ENCODE measurements at regions not wholly inside any gene's neighbourhood (a gene's known extent, or its start where the extent isn't known, plus 50 kb on each side); places are given as distances from the start of the nearest gene placed in this dataset.
"Not testable (repeated sequence)": the region's sequence is repeated elsewhere in the genome, so short reads cannot be mapped to it uniquely, and the experiment has no call there.

GRCh38 chr11:38530226-38530625, 1932.2 kb upstream of the RAG2 start:
- DNase-seq (ENCODE audit: low read depth): no peak
- no peak overlapping the region for H3K4me3 ChIP-seq (ENCODE audit: low read depth, low read length)

GRCh38 chr11:38524945-38525344, 1926.9 kb upstream of the RAG2 start:
- DNase-seq (ENCODE audit: low read depth): no peak

GRCh38 chr11:38517991-38518390, 1920.0 kb upstream of the RAG2 start:
- no peak for DNase-seq (ENCODE audit: low read depth)

More at GRCh38 chr11:38524945-38525344, 1926.9 kb upstream of the RAG2 start:
- no peak overlapping the region for H3K4me3 ChIP-seq (ENCODE audit: low read depth, low read length)

GRCh38 chr11:38512830-38513229, 1914.8 kb upstream of the RAG2 start:
- not testable (repeated sequence) for H3K4me3 ChIP-seq (ENCODE audit: low read depth, low read length); DNase-seq (ENCODE audit: low read depth)

More at GRCh38 chr11:38517991-38518390, 1920.0 kb upstream of the RAG2 start:
- no peak overlapping the region for H3K4me3 ChIP-seq (ENCODE audit: low read depth, low read length)

DNA sequence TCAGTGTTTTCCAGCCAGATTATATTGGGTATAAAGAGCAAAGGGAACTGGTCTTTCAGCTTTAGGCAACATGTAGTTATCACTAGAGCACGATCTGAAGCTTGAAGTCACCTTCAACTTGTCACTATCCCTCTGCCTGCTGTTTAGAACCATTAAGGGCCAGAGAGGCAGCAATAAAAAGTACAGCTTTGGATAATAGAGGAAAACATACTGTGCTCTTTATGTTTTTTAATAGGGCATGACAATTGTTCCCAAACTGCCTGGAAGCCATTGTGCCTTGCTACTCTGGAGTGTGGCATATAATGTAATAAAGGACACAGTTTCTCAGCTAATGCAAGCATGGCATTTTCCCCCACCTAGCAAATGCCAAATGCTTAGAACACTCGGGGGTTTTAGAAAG, 1912.0 kb upstream of the RAG2 start:
- no peak for DNase-seq (ENCODE audit: low read depth)
- H3K4me3 ChIP-seq (ENCODE audit: low read depth, low read length): no peak overlapping the region

DNA sequence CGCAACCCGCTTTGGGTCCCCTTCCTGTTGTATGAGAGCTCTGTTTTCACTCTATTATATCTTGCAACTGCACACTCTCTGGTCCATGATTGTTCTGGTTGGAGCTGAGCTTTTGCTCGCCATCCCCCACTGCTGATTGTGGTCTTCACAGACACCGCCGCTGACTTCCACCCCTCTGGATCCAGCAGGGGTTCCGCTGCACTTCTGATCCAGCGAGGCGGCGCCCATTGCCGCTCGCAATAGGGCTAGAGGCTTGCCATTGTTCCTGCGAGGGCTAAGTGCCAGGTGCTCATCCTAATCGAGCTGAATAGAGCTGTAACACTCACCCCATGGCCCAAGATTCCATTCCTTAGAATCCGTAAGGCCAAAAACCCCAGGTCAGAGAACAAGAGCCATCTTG, 1905.8 kb upstream of the RAG2 start:
- no peak for DNase-seq (ENCODE audit: low read depth)

DNA sequence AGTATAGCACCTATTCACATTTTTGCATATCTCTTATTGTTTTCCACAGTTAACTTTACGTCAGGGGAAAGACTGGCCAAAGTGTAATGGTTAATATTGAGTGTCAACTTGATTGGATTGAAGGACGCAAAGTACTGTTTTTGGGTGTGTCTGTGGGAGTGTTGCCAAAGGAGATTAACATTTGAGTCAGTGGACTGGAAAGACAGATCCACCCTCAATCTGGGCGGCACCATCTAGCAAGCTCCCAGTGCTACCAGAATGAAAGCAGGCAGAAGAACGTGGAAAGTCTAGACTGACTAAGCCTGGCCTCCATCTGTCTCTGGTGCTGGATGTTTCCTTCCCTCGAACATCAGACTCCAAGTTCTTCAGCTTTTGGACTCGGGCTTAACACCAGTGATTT, 1900.7 kb upstream of the RAG2 start:
- DNase-seq (ENCODE audit: low read depth): no peak
- no peak overlapping the region for H3K4me3 ChIP-seq (ENCODE audit: low read depth, low read length)

More for the DNA sequence above, 1905.8 kb upstream of the RAG2 start:
- H3K4me3 ChIP-seq (ENCODE audit: low read depth, low read length): no peak overlapping the region

GRCh38 chr11:38491986-38492385, 1894.0 kb upstream of the RAG2 start:
- H3K4me3 ChIP-seq (ENCODE audit: low read depth, low read length): no peak overlapping the region
- no peak for DNase-seq (ENCODE audit: low read depth)

DNA sequence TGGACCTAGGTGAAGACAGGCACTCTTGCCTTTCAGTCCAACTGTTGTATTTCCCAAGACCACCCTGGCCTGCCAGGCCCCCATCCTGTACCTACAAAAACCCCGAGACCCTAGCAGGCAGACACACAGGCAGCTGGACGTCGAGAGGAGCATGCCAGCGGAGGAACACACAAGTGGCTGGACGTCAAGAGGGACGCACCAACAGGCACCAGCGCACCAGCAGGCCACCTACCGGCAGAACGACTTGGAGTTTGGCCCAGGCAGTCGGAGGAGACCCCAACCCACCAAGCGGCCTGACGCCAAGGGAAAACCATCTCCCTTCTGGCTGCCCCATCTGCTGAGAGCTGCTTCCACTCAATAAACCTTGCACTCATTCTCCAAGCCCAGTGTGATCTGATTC, 1883.4 kb upstream of the RAG2 start:
- no peak for DNase-seq (ENCODE audit: low read depth)
- no peak overlapping the region for H3K4me3 ChIP-seq (ENCODE audit: low read depth, low read length)

- H3K4me3 ChIP-seq (ENCODE audit: low read depth, low read length): no peak overlapping the region
- DNase-seq (ENCODE audit: low read depth): no peak
Measured at GRCh38 chr11:38476808-38477575, 1879.0 kb upstream of the RAG2 start.

GRCh38 chr11:38461751-38462150, 1863.7 kb upstream of the RAG2 start:
- no peak overlapping the region for H3K4me3 ChIP-seq (ENCODE audit: low read depth, low read length)
- DNase-seq (ENCODE audit: low read depth): no peak

DNA sequence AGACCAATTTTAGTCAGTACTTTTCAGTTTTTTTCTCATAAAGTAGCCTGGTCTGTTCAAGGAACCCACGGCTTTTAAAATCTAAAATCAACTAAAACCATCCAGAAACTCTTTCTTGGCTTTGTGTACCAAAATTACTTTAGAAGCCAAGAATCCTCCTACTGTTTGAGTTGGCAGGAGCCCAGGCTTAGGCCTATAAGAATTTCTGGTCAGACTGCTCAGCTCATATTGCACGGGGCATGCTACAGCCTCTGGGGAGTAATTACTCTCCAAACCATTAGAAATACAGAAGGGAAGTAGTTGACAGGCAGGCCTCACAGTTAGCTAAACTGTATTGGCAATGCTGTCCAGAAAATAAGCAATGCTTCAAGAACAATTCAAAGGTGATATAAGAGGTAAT, 1862.9 kb upstream of the RAG2 start:
- peak; percentile 90 for DNase-seq (ENCODE audit: low read depth)
- no peak overlapping the region for H3K4me3 ChIP-seq (ENCODE audit: low read depth, low read length)

- DNase-seq (ENCODE audit: low read depth): peak; percentile 44
- H3K4me3 ChIP-seq (ENCODE audit: low read depth, low read length): no peak overlapping the region
Measured at GRCh38 chr11:38460429-38460828, 1862.4 kb upstream of the RAG2 start.

GRCh38 chr11:38456371-38456770, 1858.3 kb upstream of the RAG2 start:
- H3K4me3 ChIP-seq (ENCODE audit: low read depth, low read length): no peak overlapping the region
- no peak for DNase-seq (ENCODE audit: low read depth)

DNA sequence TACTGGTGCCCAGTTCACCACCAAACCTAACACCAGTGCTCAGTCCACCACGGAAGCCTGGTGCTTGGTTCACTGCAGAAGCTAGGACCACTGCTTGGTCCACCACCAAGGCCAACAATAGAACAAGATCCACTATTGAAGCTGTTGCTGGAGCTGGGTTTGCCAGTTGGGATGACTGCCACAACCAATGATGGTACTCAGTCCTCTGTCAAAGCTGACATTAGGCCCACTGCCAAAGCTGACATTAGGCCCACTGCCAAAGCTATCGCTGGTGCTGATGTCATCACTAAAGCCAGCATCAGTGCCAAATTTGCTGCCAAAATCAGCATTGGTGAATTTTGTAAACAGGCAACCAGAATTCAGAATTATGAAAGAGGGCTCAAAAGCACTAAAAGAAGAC, 1850.2 kb upstream of the RAG2 start:
- peak; percentile 16 for DNase-seq (ENCODE audit: low read depth)
- H3K4me3 ChIP-seq (ENCODE audit: low read depth, low read length): no peak overlapping the region

DNA sequence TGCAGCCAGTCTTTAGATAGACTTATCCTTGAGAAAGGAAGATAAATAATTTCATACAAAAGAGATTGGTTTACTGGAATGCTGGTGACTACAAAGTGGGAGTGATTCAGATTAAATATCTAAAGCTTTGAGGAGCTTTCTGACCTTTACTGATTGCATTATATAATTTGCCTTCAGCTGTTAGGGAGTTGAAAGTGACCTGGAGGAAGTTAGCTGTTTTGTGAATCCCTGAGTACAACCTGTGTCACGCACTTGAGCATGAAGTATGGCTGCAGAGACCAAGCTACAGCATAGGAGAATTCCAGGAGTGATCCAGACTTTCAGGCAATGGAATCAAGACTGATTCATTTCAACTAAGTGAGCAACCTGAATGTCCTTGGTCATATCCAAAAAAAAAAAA, 1848.3 kb upstream of the RAG2 start:
- no peak overlapping the region for H3K4me3 ChIP-seq (ENCODE audit: low read depth, low read length)
- DNase-seq (ENCODE audit: low read depth): no peak

- no peak for DNase-seq (ENCODE audit: low read depth)
- no peak overlapping the region for H3K4me3 ChIP-seq (ENCODE audit: low read depth, low read length)
Measured at GRCh38 chr11:38438091-38438490, 1840.1 kb upstream of the RAG2 start.

- no peak for DNase-seq (ENCODE audit: low read depth)
Measured at GRCh38 chr11:38425578-38425977, 1827.5 kb upstream of the RAG2 start.

DNA sequence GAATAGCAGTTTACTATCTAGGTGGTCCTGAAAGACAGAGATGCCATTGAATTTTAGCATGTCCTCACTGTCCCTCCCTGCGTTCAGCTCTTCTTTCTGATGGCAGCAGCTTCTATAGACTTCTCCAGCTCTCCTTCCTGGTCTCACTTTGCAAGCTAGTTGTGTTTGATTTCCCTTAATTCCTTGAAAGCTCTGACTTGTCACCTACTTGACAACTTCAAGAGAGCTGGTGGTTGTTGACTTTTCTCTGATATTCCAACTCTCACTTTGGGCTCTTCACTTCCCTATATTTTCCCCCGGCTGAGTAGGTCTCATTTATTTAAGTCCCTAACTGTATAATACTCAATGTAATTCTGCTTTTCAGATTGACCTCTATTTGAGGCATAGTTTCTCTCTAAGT, 1825.0 kb upstream of the RAG2 start:
- H3K4me3 ChIP-seq (ENCODE audit: low read depth, low read length): no peak overlapping the region
- DNase-seq (ENCODE audit: low read depth): no peak

More at GRCh38 chr11:38425578-38425977, 1827.5 kb upstream of the RAG2 start:
- no peak overlapping the region for H3K4me3 ChIP-seq (ENCODE audit: low read depth, low read length)

GRCh38 chr11:38416141-38416540, 1818.1 kb upstream of the RAG2 start:
- H3K4me3 ChIP-seq (ENCODE audit: low read depth, low read length): no peak overlapping the region
- no peak for DNase-seq (ENCODE audit: low read depth)

GRCh38 chr11:38411149-38411548, 1813.1 kb upstream of the RAG2 start:
- H3K4me3 ChIP-seq (ENCODE audit: low read depth, low read length): no peak overlapping the region
- DNase-seq (ENCODE audit: low read depth): no peak
